Natural killer cell (primary cell): ENCODE measurements at regions not wholly inside any gene's neighbourhood (a gene's known extent, or its start where the extent isn't known, plus 50 kb on each side); places are given as distances from the start of the nearest gene placed in this dataset.
A peak's percentile ranks its signal among the peaks of the same experiment; 100 is the strongest.
"Not testable (repeated sequence)": the region's sequence is repeated elsewhere in the genome, so short reads cannot be mapped to it uniquely, and the experiment has no call there.

Experiments used
- ATAC-seq, 3 donors: fragments of 150-1000 bp in 2 of 3; fragments of 200-7000 bp in 1 of 3; cut with Tn5 transposase; 1 replicate in 1 of 3; 2 replicates in 2 of 3; pipeline ENCODE4 v1.10.0; 2021; ENCODE audit warnings: mild to moderate bottlenecking in 2 of 3, moderate library complexity in 2 of 3
- DNase-seq, 2 donors: peaks; one replicate each; pipeline versions ENCODE4 v3.0.0 to v3.0.0-alpha.2; 2013 to 2021; ENCODE audit warnings: mixed read lengths in 1 of 2
- H3K27ac ChIP-seq: one replicate; pipeline ENCODE4 v1.5.1; 2013; ENCODE audit warnings: mild to moderate bottlenecking, low read length
- H3K27me3 ChIP-seq: one replicate; pipeline ENCODE4 v1.6.1; 2013; ENCODE audit warnings: low read length; ENCODE audit not compliant: control insufficient read depth, insufficient read depth
- H3K36me3 ChIP-seq: one replicate; pipeline ENCODE4 v1.6.1; 2013; ENCODE audit warnings: low read length; ENCODE audit not compliant: control insufficient read depth, insufficient read depth
- H3K4me1 ChIP-seq: one replicate; pipeline ENCODE4 v1.6.1; 2013; ENCODE audit warnings: low read length; ENCODE audit not compliant: control insufficient read depth, insufficient read depth
- H3K4me3 ChIP-seq: one replicate; pipeline ENCODE4 v1.5.1; 2013; ENCODE audit warnings: low read length
- H3K9me3 ChIP-seq: one replicate; pipeline ENCODE4 v1.6.1; 2013; ENCODE audit warnings: low read length; ENCODE audit not compliant: control insufficient read depth, insufficient read depth
- H3K27ac Mint-ChIP-seq, 2 donors: one replicate each; pipeline ENCODE4 v1.8.0; 2022; ENCODE audit warnings: mild to moderate bottlenecking in 2 of 2, mixed read lengths in 2 of 2, moderate library complexity in 1 of 2
- H3K27me3 Mint-ChIP-seq, 2 donors: one replicate each; pipeline ENCODE4 v1.8.0; 2022; ENCODE audit warnings: low read depth in 2 of 2, mixed read lengths in 2 of 2
- H3K36me3 Mint-ChIP-seq: one replicate; pipeline ENCODE4 v1.8.0; 2022; ENCODE audit warnings: mixed read lengths
- H3K4me1 Mint-ChIP-seq, 2 donors: one replicate each; pipeline ENCODE4 v1.8.0; 2022; ENCODE audit warnings: mixed read lengths in 2 of 2
- H3K4me3 Mint-ChIP-seq: one replicate; pipeline ENCODE4 v1.8.0; 2022; ENCODE audit warnings: mild to moderate bottlenecking, moderate library complexity, mixed read lengths
- H3K9me3 Mint-ChIP-seq, 2 donors: one replicate each; pipeline ENCODE4 v1.8.0; 2022; ENCODE audit warnings: mixed read lengths in 2 of 2
- CTCF ChIP-seq: fragments of 200-600 bp; IDR thresholded peaks from one replicate; pipeline ENCODE4 v1.8.0; 2022; ENCODE audit warnings: antibody characterized with exemption
- WGBS: methylation state at CpG from one replicate; pipeline ENCODE4 v1.1.7; 2013; ENCODE audit warnings: missing lambda C conversion rate; ENCODE audit not compliant: insufficient coverage; 5-methylcytosine and 5-hydroxymethylcytosine counted together
- intact Hi-C: fragments of 100-400 bp; cut with micrococcal nuclease; formaldehyde crosslinking; loops from one replicate; pipeline ENCODE4 v1.14.2; 2022

GRCh38 chr18:59848002-59848401, 51.8 kb upstream of the PMAIP1 start:
- WGBS, result 58% methylated on average over 4 of the region's 4 CpGs
- Mint-ChIP-seq H3K4me3 (no peak overlapping the region), H3K9me3 (no peaks in the 10 kb centered on the region), H3K27me3 (no peaks in the 10 kb centered on the region), H3K36me3 (no peaks in the 10 kb centered on the region), H3K4me1 (no peaks in the 10 kb centered on the region), H3K27ac (no peak overlapping the region)
- DNase-seq (no peak), ATAC-seq (no peak)
- Histone ChIP-seq H3K4me3 (no peak overlapping the region), H3K27me3 (no peaks in the 10 kb centered on the region), H3K9me3 (no peaks in the 10 kb centered on the region), H3K27ac (no peak overlapping the region), H3K4me1 (no peaks in the 10 kb centered on the region), H3K36me3 (no peaks in the 10 kb centered on the region)
- TF ChIP-seq CTCF, result no peak
- intact Hi-C loops, result no loop called here

- H3K36me3 Mint-ChIP-seq, H3K27me3 Mint-ChIP-seq, H3K4me1 Mint-ChIP-seq, H3K36me3 ChIP-seq, H3K4me3 ChIP-seq, ATAC-seq, DNase-seq, H3K27ac Mint-ChIP-seq, H3K4me3 Mint-ChIP-seq, H3K9me3 Mint-ChIP-seq, intact Hi-C loops, H3K9me3 ChIP-seq, H3K4me1 ChIP-seq, H3K27ac ChIP-seq, H3K27me3 ChIP-seq: not testable (repeated sequence)
- 91% methylated on average over 5 of the region's 5 CpGs for WGBS
These were observed 52.3 kb upstream of the PMAIP1 start for GRCh38 chr18:59847491-59847846.

- Mint-ChIP-seq H3K9me3 (no peaks in the 10 kb centered on the region), H3K27ac (no peak overlapping the region), H3K27me3 (peaks cover 0 to 3% of the 10 kb centered on the region in 2 donors), H3K4me3 (no peak overlapping the region), H3K36me3 (no peaks in the 10 kb centered on the region), H3K4me1 (no peaks in the 10 kb centered on the region)
- Histone ChIP-seq H3K27me3 (no peaks in the 10 kb centered on the region), H3K4me3 (no peak overlapping the region), H3K4me1 (no peaks in the 10 kb centered on the region), H3K9me3 (no peaks in the 10 kb centered on the region), H3K27ac (no peak overlapping the region), H3K36me3 (no peaks in the 10 kb centered on the region)
- TF ChIP-seq CTCF, result no peak
- 80% methylated on average over 9 of the region's 9 CpGs for WGBS
- peak in 1 of 3 donors; percentile 46 for ATAC-seq
- intact Hi-C loops, result no loop called here
- DNase-seq, result peak in 1 of 2 donors; percentile 17
These were observed 52.8 kb upstream of the PMAIP1 start for GRCh38 chr18:59846814-59847490.

DNA sequence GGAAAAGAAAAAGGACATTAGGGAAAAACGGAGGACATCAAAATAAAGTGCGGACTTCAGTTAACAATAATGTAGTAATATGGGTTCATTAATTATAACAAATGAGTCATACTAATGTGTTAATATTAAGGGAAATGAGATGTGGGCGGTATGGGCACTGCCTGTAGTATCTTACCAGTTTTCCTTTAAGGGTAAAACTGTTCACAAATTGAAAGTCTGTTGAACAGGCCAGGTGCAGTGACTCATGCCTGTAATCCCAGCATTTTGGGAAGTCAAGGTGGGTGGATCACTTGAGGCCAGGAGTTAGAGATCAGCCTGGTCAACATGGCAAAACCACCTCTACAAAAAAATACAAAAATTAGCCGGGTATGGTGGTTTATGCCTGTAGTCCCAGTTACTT, 56.8 kb upstream of the PMAIP1 start:
- intact Hi-C loops, result no loop called here
- no peak overlapping the region for H3K4me3 ChIP-seq
- H3K36me3 ChIP-seq, result no peaks in the 10 kb centered on the region
- no peaks in the 10 kb centered on the region for H3K4me1 Mint-ChIP-seq
- H3K4me3 Mint-ChIP-seq, result no peak overlapping the region
- H3K9me3 ChIP-seq, result no peaks in the 10 kb centered on the region
- no peaks in the 10 kb centered on the region for H3K27me3 ChIP-seq
- H3K27ac ChIP-seq, result no peak overlapping the region
- no peaks in the 10 kb centered on the region for H3K9me3 Mint-ChIP-seq
- no peaks in the 10 kb centered on the region for H3K4me1 ChIP-seq
- 90% methylated on average over 3 of the region's 4 CpGs for WGBS
- no peaks in the 10 kb centered on the region for H3K36me3 Mint-ChIP-seq
- no peak for ATAC-seq
- DNase-seq, result no peak
- TF ChIP-seq CTCF, result no peak
- H3K27me3 Mint-ChIP-seq, result peaks cover 0 to 3% of the 10 kb centered on the region in 2 donors
- H3K27ac Mint-ChIP-seq, result no peak overlapping the region
